Stimulated activated naive CD4-positive, alpha-beta T cell treated with Interleukin-2 at 50 U/mL for 16 hours (primary cell): ENCODE measurements at regions not wholly inside any gene's neighbourhood (a gene's known extent, or its start where the extent isn't known, plus 50 kb on each side); places are given as distances from the start of the nearest gene placed in this dataset.
"Not testable (repeated sequence)": the region's sequence is repeated elsewhere in the genome, so short reads cannot be mapped to it uniquely, and the experiment has no call there.

Source experiments
- DNase-seq: peaks from one replicate; lab custom pipeline; 2025; lab: John Stamatoyannopoulos, UW

GRCh38 chr3:118168175-118168574 lies 866.5 kb downstream of the IGSF11 start:
- no peak for DNase-seq

GRCh38 chr3:118171236-118171852 lies 863.3 kb downstream of the IGSF11 start:
- DNase-seq = no peak

GRCh38 chr3:118180853-118181252 lies 853.8 kb downstream of the IGSF11 start:
- DNase-seq = no peak

- no peak for DNase-seq
Measured at GRCh38 chr3:118181274-118181673, 853.4 kb downstream of the IGSF11 start.

GRCh38 chr3:118186051-118186450 lies 848.6 kb downstream of the IGSF11 start:
- DNase-seq = no peak

GRCh38 chr3:118187221-118187620 lies 847.4 kb downstream of the IGSF11 start:
- DNase-seq = no peak

GRCh38 chr3:118196183-118196582 lies 838.5 kb downstream of the IGSF11 start:
- no peak for DNase-seq

GRCh38 chr3:118199044-118199443 lies 835.6 kb downstream of the IGSF11 start:
- DNase-seq = no peak

GRCh38 chr3:118204052-118204656 lies 830.5 kb downstream of the IGSF11 start:
- DNase-seq = no peak

GRCh38 chr3:118207271-118207670 lies 827.4 kb downstream of the IGSF11 start:
- no peak for DNase-seq

GRCh38 chr3:118208642-118209041 lies 826.0 kb downstream of the IGSF11 start:
- DNase-seq = no peak

GRCh38 chr3:118213892-118214291 lies 820.8 kb downstream of the IGSF11 start:
- DNase-seq = no peak

- DNase-seq = no peak
Measured at GRCh38 chr3:118226206-118226605, 808.4 kb downstream of the IGSF11 start.

- no peak for DNase-seq
Measured at GRCh38 chr3:118227191-118227590, 807.5 kb downstream of the IGSF11 start.

GRCh38 chr3:118228151-118228550 lies 806.5 kb downstream of the IGSF11 start:
- DNase-seq = no peak

GRCh38 chr3:118229196-118229595 lies 805.5 kb downstream of the IGSF11 start:
- DNase-seq = no peak

GRCh38 chr3:118231578-118231977 lies 803.1 kb downstream of the IGSF11 start:
- no peak for DNase-seq

- no peak for DNase-seq
Measured at GRCh38 chr3:118239253-118239652, 795.4 kb downstream of the IGSF11 start.

- DNase-seq = no peak
Measured at GRCh38 chr3:118244761-118245160, 789.9 kb downstream of the IGSF11 start.

GRCh38 chr3:118245312-118245711 lies 789.3 kb downstream of the IGSF11 start:
- no peak for DNase-seq

- not testable (repeated sequence) for DNase-seq
Measured at GRCh38 chr3:118258850-118259249, 775.8 kb downstream of the IGSF11 start.

GRCh38 chr3:118262800-118263402 lies 771.7 kb downstream of the IGSF11 start:
- no peak for DNase-seq

GRCh38 chr3:118267588-118267987 lies 767.1 kb downstream of the IGSF11 start:
- DNase-seq = no peak
